HG03575 (cell line): ENCODE measurements at regions not wholly inside any gene's neighbourhood (a gene's known extent, or its start where the extent isn't known, plus 50 kb on each side); places are given as distances from the start of the nearest gene placed in this dataset.
"Not testable (repeated sequence)": the region's sequence is repeated elsewhere in the genome, so short reads cannot be mapped to it uniquely, and the experiment has no call there.

ENCODE experiments used
- ATAC-seq: cut with Tn5 transposase; IDR thresholded peaks from one replicate; pipeline ENCODE4 v1.9.1; 2021; ENCODE audit not compliant: unreplicated experiment, insufficient number of reproducible peaks, low FRiP score; ENCODE audit errors: extremely low read depth

- no peak for ATAC-seq
Observed at GRCh38 chr14:81584495-81584894, 50.8 kb upstream of the SEL1L start.

GRCh38 chr14:81589381-81590065 lies 55.9 kb upstream of the SEL1L start:
- ATAC-seq: no peak

GRCh38 chr14:81591266-81591665 lies 57.6 kb upstream of the SEL1L start:
- no peak for ATAC-seq

- no peak for ATAC-seq
Observed at GRCh38 chr14:81594012-81594411, 60.4 kb upstream of the SEL1L start.

DNA sequence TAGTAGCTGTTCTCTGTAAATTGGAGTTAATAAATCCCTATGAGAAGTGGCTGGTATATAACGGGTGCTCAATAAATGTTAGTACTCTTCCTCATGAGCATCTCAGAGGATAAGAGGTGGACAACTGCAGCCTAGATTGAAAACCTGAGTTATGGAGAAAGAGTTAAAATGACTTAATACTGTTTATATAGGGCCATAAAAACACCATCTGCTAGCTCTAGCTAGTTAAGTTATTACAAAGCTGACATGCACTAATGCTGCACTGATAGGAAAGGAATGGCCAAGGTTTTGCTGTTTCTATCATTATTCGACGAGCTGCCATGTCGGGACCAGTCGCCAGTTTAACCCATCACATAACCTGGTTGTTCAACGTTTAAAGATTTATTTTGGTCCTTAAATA lies 72.0 kb upstream of the SEL1L start:
- ATAC-seq: no peak

GRCh38 chr14:81613341-81614045 lies 79.8 kb upstream of the SEL1L start:
- no peak for ATAC-seq

DNA sequence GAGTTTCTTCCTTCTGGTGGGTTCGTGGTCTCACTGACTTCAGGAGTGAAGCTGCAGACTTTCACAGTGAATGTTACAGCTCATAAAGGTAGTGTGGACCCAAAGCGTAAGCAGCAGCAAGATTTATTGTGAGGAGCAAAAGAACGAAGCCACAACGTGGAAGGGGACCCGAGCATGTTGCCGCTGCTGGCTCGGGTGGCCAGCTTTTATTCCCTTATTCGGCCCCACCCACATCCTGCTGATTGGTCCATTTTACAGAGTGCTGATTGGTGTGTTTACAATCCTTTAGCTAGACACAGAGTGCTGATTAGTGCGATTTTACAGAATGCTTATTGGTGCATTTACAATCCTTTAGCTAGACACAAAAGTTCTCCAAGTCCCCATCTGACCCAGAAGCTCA lies 80.6 kb upstream of the SEL1L start:
- ATAC-seq: not testable (repeated sequence)

- ATAC-seq: no peak
Observed at GRCh38 chr14:81618695-81619094, 85.0 kb upstream of the SEL1L start.

DNA sequence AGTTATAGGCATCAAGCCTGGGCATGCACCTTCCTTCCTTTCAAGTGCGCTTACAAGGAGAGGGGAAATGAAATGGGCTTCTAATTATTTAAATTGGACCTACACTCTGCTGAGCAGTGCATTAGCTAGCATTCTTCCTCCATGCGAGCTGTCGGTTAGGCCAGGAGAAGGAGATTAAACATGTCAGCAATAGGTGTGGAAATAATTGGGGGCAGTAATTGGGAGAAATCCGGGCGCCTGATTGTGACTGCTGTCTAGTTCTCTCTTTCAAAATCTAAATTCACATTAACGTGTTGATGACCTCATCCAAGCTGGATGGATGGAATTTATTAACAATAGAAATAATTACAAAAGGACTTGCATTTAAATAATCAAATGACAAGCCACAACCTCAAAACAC lies 86.2 kb upstream of the SEL1L start:
- no peak for ATAC-seq

DNA sequence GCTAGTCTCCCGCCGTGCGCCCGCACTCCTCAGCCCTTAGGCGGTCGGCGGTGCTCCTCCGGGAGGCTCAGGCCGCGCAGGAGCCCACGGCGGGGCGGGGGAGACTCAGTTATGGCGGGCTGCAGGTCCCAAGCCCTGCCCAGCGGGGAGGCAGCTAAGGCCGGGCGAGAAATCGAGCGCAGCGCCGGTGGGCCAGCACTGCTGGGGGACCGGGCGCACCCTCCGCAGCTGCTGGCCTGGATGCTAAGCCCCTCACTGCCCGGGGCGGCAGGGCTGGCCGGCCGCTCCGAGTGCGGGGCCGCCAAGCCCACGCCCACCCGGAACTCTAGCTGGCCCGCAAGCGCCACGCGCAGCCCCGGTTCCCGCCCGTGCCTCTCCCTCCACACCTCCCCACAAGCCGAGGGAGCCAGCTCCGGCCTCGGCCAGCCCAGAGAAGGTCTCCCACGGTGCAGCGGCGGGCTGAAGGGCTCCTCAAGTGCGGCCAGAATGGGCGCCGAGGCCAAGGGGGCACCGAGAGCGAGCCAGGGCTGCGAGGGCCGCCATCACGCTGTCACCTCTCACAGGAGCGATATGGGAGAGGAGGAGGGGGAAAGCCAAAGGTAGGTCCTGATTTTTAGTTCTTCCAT lies 90.2 kb upstream of the SEL1L start:
- not testable (repeated sequence) for ATAC-seq

DNA sequence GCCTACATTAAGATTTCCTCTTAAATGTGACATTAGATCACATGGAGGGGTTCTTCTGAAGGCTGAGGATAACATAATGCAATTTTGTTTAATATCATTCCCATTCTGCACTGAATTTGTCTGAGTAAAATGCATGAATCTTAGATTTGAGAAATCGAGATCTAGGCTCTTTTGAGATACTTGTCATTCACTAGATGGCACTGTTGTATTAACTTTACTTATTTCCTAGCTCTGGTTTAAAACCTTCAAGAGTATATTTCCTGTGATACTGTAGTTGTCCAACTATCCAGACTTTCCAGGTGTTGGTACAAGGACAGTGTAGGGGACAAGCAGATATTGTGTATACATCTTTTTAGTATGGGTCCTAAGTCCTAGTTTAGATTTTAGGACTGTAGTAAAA lies 91.7 kb upstream of the SEL1L start:
- no peak for ATAC-seq

DNA sequence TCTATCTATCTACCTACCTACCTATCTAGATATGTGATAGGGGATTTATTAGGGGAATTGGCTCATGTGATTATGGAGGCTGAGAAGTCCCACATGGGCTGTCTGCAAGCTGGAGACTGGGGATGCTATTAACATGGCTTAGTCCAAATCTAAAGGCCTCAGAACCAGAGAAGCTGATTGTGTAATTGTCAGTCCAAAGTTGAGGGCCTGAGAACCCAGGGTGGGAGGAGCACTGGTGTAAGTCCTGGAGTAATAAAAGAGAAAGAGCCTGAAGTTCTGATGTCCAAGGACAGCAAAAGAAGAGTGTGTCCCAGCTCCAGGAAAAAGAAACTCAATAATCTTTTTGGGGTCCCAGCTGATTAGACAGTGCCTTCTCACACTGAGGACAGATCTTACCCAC lies 98.5 kb upstream of the SEL1L start:
- ATAC-seq: no peak

- no peak for ATAC-seq
Observed at GRCh38 chr14:81633496-81633895, 99.8 kb upstream of the SEL1L start.

DNA sequence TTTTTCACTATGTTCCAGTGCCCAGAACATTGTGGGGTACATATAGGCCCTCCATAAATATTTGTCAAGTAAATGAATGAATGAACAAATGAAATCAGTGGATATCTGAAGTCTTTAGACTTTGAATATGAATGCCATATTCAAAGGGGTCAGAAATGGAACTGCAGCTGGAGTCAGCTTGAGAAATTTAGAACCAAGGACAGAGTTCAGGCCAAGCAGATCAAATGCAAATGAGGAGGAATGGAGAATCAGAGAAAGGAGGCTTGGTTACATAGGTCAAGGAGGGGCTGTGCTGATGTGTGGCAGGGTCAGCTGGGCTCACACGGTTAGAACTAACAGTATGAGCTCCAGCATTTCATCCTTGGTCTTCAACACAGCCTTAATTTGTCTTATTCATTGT lies 104.0 kb upstream of the SEL1L start:
- ATAC-seq: no peak

GRCh38 chr14:81638656-81639280 lies 105.1 kb upstream of the SEL1L start:
- no peak for ATAC-seq

DNA sequence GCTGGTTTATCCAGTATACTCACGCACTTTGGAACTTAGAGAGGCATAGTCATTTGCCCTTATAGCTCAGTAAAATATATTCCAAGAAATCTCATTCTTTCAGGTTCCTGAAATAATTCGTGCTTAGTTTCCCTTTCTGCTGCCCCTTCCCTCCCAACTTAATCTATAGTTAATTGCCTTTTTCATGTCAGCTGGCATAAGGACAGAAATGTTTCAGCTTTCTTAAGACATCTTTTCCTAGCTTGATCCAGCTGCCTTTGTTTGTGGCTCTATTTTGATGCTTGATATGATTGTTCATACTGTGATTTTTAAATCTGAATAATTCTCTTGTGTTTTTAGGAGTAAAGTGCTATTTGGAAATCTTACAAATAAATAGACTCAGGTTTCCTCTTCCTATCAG lies 120.0 kb upstream of the SEL1L start:
- ATAC-seq: no peak

DNA sequence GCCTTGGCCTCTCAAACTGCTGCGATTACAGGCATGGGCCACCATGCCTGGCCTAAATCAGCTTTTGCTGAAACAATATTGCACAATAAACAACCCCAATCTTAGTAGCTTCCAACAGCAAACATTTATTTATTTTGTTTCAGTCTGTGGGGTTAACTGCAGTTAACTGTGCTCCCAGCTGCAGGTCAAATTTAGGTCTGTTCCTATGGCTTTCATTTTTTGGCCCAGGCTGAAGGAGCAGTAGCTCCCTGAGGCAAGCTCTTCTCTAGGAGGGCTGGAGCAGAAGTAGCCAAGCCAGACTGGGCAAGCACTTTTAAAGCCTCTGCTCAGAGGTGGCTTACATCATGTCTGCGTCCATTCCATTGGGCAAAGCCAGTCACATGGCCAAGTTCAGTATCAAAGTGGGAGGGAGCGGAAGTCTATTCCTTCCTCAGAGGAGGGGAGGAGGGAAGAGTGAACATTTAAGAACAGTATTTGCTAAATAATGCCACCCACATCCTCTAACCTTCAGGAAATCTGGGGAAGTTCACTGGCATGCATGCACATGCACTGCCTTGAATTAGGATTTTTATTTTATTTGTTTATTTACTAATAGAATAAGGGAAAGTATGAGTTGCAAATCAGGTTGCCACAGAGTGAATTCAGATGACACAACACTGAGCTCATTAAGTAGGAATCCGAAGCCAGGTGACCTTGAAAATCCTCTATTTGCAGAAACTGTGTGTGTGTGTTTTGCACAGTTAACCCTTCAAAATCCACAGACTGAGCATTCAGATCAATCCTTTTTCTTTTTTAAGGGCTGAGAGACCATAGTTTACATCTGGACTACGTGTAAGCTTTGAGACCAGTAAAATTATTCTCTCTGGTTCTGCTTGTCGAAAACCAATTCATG lies 122.0 kb upstream of the SEL1L start:
- ATAC-seq: no peak

DNA sequence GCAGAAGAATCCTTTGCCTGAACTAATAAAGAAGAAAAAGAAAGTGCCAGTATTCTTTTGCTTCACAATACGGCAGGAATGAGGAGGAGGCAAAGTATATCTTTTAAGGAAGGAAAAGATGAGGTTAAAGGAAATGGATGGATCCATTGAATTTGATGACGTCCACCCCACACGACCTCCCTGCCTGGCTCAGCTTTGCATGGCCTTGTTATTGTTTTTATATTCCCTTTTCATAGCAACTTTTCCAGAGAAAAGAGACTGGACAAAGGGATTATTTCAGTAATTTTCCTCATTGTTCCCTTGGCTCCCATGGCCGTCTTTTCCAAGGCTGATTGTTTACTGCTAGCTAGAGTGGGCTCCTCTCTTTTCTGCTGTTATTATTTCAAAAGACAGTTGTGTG lies 123.2 kb upstream of the SEL1L start:
- no peak for ATAC-seq

GRCh38 chr14:81662066-81662465 lies 128.4 kb upstream of the SEL1L start:
- no peak for ATAC-seq
